GM12891 (cell line): ENCODE measurements at regions not wholly inside any gene's neighbourhood (a gene's known extent, or its start where the extent isn't known, plus 50 kb on each side); places are given as distances from the start of the nearest gene placed in this dataset.

Experiments used
- DNase-seq: peaks from one replicate; pipeline ENCODE4 v3.0.0; 2011; ENCODE audit warnings: low spot score; ENCODE audit not compliant: insufficient read length
- FAIRE-seq: peaks from 2 replicates; lab custom pipeline; 2011; peaks lifted over from hg19 to GRCh38; lab: Jason Lieb, UNC
- PAX5 ChIP-seq: IDR thresholded peaks from 2 replicates; pipeline ENCODE4 v1.6.1; 2011; ENCODE audit warnings: low read length, moderate library complexity, mild to moderate bottlenecking; ENCODE audit not compliant: insufficient read depth, severe bottlenecking
- POLR2A ChIP-seq: IDR thresholded peaks from 2 replicates; pipeline ENCODE4 v1.6.1; 2011; ENCODE audit warnings: low read depth, low read length, control low read depth
- POLR2AphosphoS5 ChIP-seq: IDR thresholded peaks from 2 replicates; pipeline ENCODE4 v1.6.1; 2011; ENCODE audit warnings: low read depth, low read length, control low read depth
- POU2F2 ChIP-seq: IDR thresholded peaks from 2 replicates; pipeline ENCODE4 v1.6.1; 2011; ENCODE audit warnings: low read depth, mild to moderate bottlenecking, control low read depth, low read length, moderate library complexity
- SPI1 ChIP-seq: IDR thresholded peaks from 2 replicates; pipeline ENCODE4 v1.6.1; 2011; ENCODE audit warnings: low read depth, low read length, control low read depth
- TAF1 ChIP-seq: IDR thresholded peaks from 2 replicates; pipeline ENCODE4 v1.6.1; 2011; ENCODE audit warnings: low read depth, low read length, control low read depth

- FAIRE-seq = no peak
- no peak for DNase-seq
- no peak for TF ChIP-seq POLR2AphosphoS5
- no peak for TF ChIP-seq SPI1
- TF ChIP-seq PAX5 = no peak
- TF ChIP-seq TAF1 = no peak
- TF ChIP-seq POU2F2 = no peak
- no peak for TF ChIP-seq POLR2A
These were observed 52.5 kb upstream of the RPS6KA2 start for GRCh38 chr6:166679566-166679965.

- TF ChIP-seq PAX5 = no peak
- no peak for TF ChIP-seq SPI1
- no peak for TF ChIP-seq POLR2A
- no peak for FAIRE-seq
- DNase-seq = no peak
These were observed 51.4 kb upstream of the RPS6KA2 start for GRCh38 chr6:166678426-166678825.

GRCh38 chr6:166677941-166678340 is 50.9 kb upstream of the RPS6KA2 start:
- no peak for TF ChIP-seq TAF1
- no peak for TF ChIP-seq POLR2AphosphoS5
- TF ChIP-seq POLR2A = no peak
- TF ChIP-seq POU2F2 = no peak
- no peak for TF ChIP-seq PAX5
- no peak for TF ChIP-seq SPI1
- no peak for DNase-seq
- no peak for FAIRE-seq
